ENCODE measurements at regions not wholly inside any gene's neighbourhood (a gene's known extent, or its start where the extent isn't known, plus 50 kb on each side); places are given as distances from the start of the nearest gene placed in this dataset.

DNA sequence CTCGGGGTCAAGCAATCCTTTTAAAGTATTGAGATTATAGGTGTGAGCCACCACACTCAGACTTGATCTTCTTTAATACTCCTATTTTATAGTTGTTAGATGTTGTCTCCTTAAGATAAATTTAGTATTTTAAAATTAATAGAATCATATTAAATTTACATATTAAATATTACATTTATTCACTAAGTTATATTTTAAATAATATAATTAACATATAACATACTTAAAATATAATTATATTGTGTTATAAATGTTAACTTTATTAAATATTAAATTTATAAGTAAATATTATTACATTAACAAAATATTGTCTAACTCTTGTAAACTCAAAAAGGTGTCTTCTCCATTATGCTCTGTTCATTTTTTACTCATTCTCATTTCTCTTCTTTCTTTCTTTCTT lies 675.9 kb upstream of the ADGRL4 start:
- Histone ChIP-seq H3K36me3 (ENCODE audit: control insufficient read depth, insufficient read depth, low read length) (no peaks in the 10 kb centered on the region), H3K4me1 (ENCODE audit: control insufficient read depth, insufficient read depth, low read length) (no peaks in the 10 kb centered on the region), H3K9me3 (ENCODE audit: control insufficient read depth, insufficient read depth, low read depth, low read length) (0 out of 2 replicates have a peak, but pooled peaks cover 6% of the 10 kb centered on the region), H3K27me3 (ENCODE audit: control insufficient read depth, insufficient read depth, low read length) (no peaks in the 10 kb centered on the region), H3K27ac (ENCODE audit: low read length) (no peak overlapping the region), H3K4me3 (ENCODE audit: low read depth in 2 of 2, low read length in 2 of 2) (no peak overlapping the region)
- DNase-seq (ENCODE audit: low read depth, low spot score) (no peak), ATAC-seq (no peak)
- ChIA-PET POLR2A (no interaction called here), CTCF (no interaction called here)
- TF ChIP-seq SIN3A (IDR thresholded peaks at IDR 0.05; ENCODE audit: borderline replicate concordance, insufficient read depth, low read depth, low read length), result no peak
- TF ChIP-seq, protein P1, sequence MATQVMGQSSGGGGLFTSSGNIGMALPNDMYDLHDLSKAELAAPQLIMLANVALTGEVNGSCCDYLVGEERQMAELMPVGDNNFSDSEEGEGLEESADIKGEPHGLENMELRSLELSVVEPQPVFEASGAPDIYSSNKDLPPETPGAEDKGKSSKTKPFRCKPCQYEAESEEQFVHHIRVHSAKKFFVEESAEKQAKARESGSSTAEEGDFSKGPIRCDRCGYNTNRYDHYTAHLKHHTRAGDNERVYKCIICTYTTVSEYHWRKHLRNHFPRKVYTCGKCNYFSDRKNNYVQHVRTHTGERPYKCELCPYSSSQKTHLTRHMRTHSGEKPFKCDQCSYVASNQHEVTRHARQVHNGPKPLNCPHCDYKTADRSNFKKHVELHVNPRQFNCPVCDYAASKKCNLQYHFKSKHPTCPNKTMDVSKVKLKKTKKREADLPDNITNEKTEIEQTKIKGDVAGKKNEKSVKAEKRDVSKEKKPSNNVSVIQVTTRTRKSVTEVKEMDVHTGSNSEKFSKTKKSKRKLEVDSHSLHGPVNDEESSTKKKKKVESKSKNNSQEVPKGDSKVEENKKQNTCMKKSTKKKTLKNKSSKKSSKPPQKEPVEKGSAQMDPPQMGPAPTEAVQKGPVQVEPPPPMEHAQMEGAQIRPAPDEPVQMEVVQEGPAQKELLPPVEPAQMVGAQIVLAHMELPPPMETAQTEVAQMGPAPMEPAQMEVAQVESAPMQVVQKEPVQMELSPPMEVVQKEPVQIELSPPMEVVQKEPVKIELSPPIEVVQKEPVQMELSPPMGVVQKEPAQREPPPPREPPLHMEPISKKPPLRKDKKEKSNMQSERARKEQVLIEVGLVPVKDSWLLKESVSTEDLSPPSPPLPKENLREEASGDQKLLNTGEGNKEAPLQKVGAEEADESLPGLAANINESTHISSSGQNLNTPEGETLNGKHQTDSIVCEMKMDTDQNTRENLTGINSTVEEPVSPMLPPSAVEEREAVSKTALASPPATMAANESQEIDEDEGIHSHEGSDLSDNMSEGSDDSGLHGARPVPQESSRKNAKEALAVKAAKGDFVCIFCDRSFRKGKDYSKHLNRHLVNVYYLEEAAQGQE (IDR thresholded peaks at IDR 0.05; ENCODE audit: insufficient read depth in 1 of 2, low read depth in 2 of 2, low read length in 1 of 2), result no peak
- TF ChIP-seq POLR2AphosphoS5 (IDR thresholded peaks at IDR 0.05; ENCODE audit: low read depth, low read length), result no peak
- TF ChIP-seq TCF7L2 (IDR thresholded peaks at IDR 0.05; ENCODE audit: low read depth, low read length), result no peak
- TF ChIP-seq, protein P2, sequence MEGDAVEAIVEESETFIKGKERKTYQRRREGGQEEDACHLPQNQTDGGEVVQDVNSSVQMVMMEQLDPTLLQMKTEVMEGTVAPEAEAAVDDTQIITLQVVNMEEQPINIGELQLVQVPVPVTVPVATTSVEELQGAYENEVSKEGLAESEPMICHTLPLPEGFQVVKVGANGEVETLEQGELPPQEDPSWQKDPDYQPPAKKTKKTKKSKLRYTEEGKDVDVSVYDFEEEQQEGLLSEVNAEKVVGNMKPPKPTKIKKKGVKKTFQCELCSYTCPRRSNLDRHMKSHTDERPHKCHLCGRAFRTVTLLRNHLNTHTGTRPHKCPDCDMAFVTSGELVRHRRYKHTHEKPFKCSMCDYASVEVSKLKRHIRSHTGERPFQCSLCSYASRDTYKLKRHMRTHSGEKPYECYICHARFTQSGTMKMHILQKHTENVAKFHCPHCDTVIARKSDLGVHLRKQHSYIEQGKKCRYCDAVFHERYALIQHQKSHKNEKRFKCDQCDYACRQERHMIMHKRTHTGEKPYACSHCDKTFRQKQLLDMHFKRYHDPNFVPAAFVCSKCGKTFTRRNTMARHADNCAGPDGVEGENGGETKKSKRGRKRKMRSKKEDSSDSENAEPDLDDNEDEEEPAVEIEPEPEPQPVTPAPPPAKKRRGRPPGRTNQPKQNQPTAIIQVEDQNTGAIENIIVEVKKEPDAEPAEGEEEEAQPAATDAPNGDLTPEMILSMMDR (IDR thresholded peaks at IDR 0.05), result no peak
- in situ Hi-C loops (cut with HindIII; ENCODE audit: low pct_unique_long_range_greater_than_20kb, low sequenced_read_pairs), result no loop called here
- intact Hi-C loops (cut with micrococcal nuclease; ENCODE audit: unreplicated experiment), result no loop called here
- no TSS peak for BruUV-seq (replicated peaks)

DNA sequence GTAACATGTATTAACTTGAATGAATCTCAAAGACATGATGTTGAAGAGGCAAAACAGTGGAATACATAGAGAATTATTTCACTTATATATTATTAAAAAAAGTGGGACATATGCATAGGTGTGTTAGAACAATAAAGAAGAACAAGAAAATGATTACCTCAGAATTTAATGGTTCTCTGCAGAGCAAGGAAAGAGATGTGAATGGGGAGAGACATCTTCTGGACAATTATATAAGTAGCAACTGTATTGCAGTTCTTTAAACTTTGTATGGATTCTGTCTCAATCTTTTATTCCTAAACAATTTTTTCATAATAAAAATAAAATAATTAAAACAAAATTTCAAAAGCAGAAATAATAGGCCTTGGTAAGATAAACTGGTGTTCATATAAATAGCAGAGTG lies 674.9 kb upstream of the ADGRL4 start:
- H3K27ac ChIP-seq (ENCODE audit: low read length), result no peak overlapping the region
- H3K9me3 ChIP-seq (ENCODE audit: control insufficient read depth, insufficient read depth, low read depth, low read length), result 0 out of 2 replicates have a peak, but pooled peaks cover 6% of the 10 kb centered on the region
- POLR2A ChIA-PET, result interaction anchor here (0.7 kb wide), 1 partner anchor 50 kb away, joined by 3 read pairs; no protein-coding TSS in a partner anchor
- no peak overlapping the region for H3K4me3 ChIP-seq (ENCODE audit: low read depth in 2 of 2, low read length in 2 of 2)
- no TSS peak for BruUV-seq (replicated peaks)
- no peaks in the 10 kb centered on the region for H3K36me3 ChIP-seq (ENCODE audit: control insufficient read depth, insufficient read depth, low read length)
- H3K4me1 ChIP-seq (ENCODE audit: control insufficient read depth, insufficient read depth, low read length), result no peaks in the 10 kb centered on the region
- intact Hi-C loops (cut with micrococcal nuclease; ENCODE audit: unreplicated experiment) (no loop called here), in situ Hi-C loops (cut with HindIII; ENCODE audit: low pct_unique_long_range_greater_than_20kb, low sequenced_read_pairs) (no loop called here)
- ATAC-seq (no peak), DNase-seq (ENCODE audit: low read depth, low spot score) (no peak)
- CTCF ChIA-PET, result no interaction called here
- TF ChIP-seq, protein P2 (IDR thresholded peaks at IDR 0.05), result no peak
- TF ChIP-seq SIN3A (IDR thresholded peaks at IDR 0.05; ENCODE audit: borderline replicate concordance, insufficient read depth, low read depth, low read length) (no peak), POLR2AphosphoS5 (IDR thresholded peaks at IDR 0.05; ENCODE audit: low read depth, low read length) (no peak), TCF7L2 (IDR thresholded peaks at IDR 0.05; ENCODE audit: low read depth, low read length) (no peak)
- TF ChIP-seq, protein P1 (IDR thresholded peaks at IDR 0.05; ENCODE audit: insufficient read depth in 1 of 2, low read depth in 2 of 2, low read length in 1 of 2), result no peak
- H3K27me3 ChIP-seq (ENCODE audit: control insufficient read depth, insufficient read depth, low read length), result no peaks in the 10 kb centered on the region

All from Panc1 (cell line).